Choroid plexus epithelial cell (primary cell): ENCODE measurements at regions not wholly inside any gene's neighbourhood (a gene's known extent, or its start where the extent isn't known, plus 50 kb on each side); places are given as distances from the start of the nearest gene placed in this dataset.

ENCODE experiments used
- DNase-seq: peaks from one replicate; pipeline ENCODE4 v3.0.0-alpha.2; 2010; ENCODE audit warnings: low read depth
- H3K4me3 ChIP-seq: 2 replicates; pipeline ENCODE4 v1.5.1; 2011; ENCODE audit warnings: low read depth, mild to moderate bottlenecking, control low read depth, low read length, moderate library complexity
- TF ChIP-seq, protein P1 (sequence below): conservative IDR thresholded peaks from 2 replicates; pipeline ENCODE4 v1.5.1; 2011; ENCODE audit warnings: low read depth, mild to moderate bottlenecking, control low read depth, inconsistent platforms, low read length, moderate library complexity

DNA sequence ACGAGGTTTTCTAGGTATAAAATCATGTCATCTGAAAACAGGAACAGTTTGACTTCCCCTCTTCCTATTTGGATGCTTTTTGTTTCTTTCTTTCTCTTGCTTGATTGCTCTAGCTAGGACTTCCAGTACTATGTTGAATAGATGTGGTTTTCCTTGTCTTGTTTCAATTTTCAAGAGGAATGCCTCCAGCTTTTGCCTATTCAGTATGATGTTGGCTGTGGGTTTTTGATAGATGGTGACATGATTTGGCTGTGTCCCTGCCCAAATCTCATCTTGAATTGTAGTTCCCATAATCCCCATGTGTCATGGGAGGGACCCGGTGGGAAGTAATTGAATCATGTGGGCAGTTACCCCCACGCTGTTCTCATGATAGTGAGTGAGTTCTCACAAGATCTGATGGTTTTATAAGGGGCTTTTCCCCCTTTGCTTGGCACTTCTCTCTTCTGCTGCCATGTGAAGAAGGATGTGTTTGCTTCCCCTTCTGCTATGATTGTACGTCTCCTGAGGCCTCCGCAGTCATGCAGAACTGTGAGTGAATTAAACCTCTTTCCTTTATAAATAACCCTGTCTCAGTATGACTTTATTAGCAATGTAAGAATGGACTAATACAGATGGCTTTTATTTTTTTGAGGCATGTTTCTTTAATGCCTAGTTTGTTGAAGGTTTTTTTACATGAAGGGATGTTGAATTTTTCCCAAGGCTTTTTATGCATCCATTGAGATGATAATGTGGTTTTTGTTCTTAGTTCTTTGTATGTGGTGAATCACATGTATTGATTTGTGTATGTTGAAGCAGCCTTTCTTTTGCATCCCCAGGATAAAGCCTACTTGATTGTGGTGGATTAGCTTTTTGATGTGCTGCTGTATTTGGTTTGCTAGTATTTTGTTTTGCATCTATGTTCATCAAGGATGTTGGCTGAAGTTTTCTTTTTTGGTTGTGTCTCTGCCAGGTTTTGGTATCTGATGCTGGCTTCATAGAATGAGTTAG, 239.1 kb downstream of the THBS2 start:
- no peak for DNase-seq
- no peak overlapping the region for H3K4me3 ChIP-seq
- TF ChIP-seq, protein P1, sequence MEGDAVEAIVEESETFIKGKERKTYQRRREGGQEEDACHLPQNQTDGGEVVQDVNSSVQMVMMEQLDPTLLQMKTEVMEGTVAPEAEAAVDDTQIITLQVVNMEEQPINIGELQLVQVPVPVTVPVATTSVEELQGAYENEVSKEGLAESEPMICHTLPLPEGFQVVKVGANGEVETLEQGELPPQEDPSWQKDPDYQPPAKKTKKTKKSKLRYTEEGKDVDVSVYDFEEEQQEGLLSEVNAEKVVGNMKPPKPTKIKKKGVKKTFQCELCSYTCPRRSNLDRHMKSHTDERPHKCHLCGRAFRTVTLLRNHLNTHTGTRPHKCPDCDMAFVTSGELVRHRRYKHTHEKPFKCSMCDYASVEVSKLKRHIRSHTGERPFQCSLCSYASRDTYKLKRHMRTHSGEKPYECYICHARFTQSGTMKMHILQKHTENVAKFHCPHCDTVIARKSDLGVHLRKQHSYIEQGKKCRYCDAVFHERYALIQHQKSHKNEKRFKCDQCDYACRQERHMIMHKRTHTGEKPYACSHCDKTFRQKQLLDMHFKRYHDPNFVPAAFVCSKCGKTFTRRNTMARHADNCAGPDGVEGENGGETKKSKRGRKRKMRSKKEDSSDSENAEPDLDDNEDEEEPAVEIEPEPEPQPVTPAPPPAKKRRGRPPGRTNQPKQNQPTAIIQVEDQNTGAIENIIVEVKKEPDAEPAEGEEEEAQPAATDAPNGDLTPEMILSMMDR = no peak

DNA sequence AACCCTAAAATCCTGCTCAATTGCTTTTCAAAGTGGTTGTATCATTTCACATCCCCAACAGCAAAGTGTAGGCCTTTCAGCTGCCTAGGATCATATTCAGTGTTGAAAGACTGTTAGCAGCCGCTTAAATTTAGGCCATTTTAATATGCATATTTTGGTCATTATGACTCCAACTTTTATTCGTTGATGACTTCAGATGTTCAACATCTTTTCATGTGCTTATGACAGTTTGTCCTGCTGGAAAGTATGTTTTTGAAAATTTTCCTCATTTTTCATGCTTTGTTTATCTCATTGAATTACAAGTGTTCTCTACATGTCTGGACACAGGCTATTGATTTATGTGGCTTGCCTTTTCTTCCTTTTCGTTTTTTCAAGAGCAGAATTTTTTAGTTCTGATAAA, 244.0 kb downstream of the THBS2 start:
- H3K4me3 ChIP-seq = no peak overlapping the region
- TF ChIP-seq, protein P1 = no peak
- DNase-seq = no peak

DNA sequence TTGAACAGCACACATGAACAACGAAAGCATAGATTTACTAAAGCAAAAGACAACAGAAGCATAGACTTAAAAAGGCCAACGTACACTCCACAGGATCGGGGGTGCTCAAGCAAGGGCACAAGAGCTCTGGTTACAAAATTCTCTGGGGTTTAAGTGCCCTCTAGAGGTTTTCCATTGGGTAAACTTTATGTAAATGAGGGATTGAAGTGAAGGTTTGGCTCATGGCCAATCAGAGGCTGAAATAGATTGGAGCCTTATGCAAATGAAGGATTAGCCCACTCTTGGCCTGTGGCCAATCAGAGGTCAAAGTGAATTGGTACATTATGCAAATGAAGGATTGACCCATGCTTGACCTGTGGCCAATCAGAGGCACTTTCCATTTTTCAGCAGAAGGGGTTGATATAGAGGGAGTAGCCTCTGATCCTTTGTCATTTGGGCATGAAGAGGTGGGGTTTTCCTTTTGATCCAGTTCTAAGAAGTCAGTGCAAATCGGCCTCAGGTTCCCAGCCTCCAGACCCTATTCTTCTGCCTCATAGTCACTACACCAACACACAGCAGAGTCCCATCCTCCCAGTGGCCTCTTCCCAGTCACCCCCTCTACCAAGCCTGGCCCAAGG, 244.9 kb downstream of the THBS2 start:
- TF ChIP-seq, protein P1 = no peak
- DNase-seq = peak; percentile 18
- H3K4me3 ChIP-seq = no peak overlapping the region

DNA sequence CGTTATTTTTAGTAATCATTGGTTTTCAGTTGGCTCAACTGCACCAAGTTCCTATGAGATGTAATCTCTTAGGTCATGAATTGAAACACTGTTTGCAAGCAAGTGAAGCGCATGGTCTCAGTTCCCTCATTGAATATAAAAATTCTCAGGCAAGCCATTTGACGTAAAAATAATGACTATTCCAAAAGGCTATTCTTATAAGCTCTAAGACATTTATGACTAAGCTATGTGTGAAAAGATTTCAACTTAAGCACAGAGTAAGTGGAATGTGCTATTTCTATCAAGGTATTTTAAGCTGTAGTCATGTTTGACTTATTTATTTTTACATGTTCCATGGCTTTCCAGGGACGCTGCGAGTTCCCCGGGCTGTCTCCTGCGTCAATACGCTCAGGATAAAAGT, 248.5 kb downstream of the THBS2 start:
- H3K4me3 ChIP-seq = no peak overlapping the region
- TF ChIP-seq, protein P1 = no peak
- DNase-seq = no peak

DNA sequence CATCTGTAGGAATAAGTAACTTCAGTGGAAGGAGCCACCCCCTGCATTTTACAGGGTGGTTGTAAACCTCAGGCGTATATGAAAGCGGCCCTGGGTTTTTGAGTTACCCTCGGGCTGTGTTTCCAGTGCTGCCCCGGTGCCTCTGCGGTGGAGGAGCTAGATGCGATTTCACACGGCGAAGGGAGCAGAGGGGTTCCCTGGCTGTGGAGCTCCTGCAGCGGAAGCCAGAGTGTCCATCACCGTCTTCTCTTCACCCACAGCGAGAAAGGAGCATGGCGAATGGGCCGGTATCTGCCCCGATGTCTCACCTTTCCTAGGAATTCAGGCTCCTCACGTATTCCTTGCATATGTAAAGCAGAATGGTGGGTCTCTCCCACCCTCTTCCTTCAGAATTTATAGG, 253.6 kb downstream of the THBS2 start:
- DNase-seq = no peak
- TF ChIP-seq, protein P1 = no peak
- H3K4me3 ChIP-seq = no peak overlapping the region

DNA sequence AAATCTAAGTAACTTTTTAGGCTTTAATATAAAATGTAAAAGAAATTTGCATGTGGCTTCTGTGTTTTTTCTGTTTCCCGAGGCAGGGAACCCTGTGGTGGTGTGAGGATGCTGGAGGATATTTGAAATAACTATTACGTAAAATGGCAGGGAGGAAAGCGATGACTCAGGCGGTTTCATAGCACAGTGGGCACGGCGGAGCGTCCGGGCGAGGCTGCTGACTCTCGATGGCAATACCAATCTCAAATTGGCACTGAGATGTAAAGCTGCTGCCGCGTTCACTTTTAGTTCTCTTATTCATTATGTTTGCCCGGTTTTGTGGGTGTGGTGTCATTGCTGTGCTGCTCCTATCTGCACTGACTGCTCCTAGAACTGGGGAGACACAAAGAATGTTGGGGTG, 254.3 kb downstream of the THBS2 start:
- TF ChIP-seq, protein P1 = no peak
- DNase-seq = no peak
- H3K4me3 ChIP-seq = no peak overlapping the region
